Stimulated activated naive CD8-positive, alpha-beta T cell treated with anti-CD3 and anti-CD28 coated beads, Interleukin-15, Interleukin-2, amounts not matched to agents 100 ng/mL and 50 ng/mL, for 24 hours (primary cell): ENCODE measurements at regions not wholly inside any gene's neighbourhood (a gene's known extent, or its start where the extent isn't known, plus 50 kb on each side); places are given as distances from the start of the nearest gene placed in this dataset.

Experiments used
- H3K27ac Mint-ChIP-seq: one replicate; pipeline ENCODE4 v1.8.0; 2021; ENCODE audit warnings: mild to moderate bottlenecking, mixed read lengths
- H3K27me3 Mint-ChIP-seq: one replicate; pipeline ENCODE4 v1.8.0; 2021; ENCODE audit warnings: mixed read lengths
- H3K36me3 Mint-ChIP-seq: one replicate; pipeline ENCODE4 v1.8.0; 2021; ENCODE audit warnings: low read depth, mixed read lengths
- H3K4me1 Mint-ChIP-seq: one replicate; pipeline ENCODE4 v1.8.0; 2021; ENCODE audit warnings: low read depth, mixed read lengths
- H3K4me3 Mint-ChIP-seq: one replicate; pipeline ENCODE4 v1.8.0; 2021; ENCODE audit warnings: mild to moderate bottlenecking, mixed read lengths
- H3K9me3 Mint-ChIP-seq: one replicate; pipeline ENCODE4 v1.8.0; 2021; ENCODE audit warnings: mixed read lengths

DNA sequence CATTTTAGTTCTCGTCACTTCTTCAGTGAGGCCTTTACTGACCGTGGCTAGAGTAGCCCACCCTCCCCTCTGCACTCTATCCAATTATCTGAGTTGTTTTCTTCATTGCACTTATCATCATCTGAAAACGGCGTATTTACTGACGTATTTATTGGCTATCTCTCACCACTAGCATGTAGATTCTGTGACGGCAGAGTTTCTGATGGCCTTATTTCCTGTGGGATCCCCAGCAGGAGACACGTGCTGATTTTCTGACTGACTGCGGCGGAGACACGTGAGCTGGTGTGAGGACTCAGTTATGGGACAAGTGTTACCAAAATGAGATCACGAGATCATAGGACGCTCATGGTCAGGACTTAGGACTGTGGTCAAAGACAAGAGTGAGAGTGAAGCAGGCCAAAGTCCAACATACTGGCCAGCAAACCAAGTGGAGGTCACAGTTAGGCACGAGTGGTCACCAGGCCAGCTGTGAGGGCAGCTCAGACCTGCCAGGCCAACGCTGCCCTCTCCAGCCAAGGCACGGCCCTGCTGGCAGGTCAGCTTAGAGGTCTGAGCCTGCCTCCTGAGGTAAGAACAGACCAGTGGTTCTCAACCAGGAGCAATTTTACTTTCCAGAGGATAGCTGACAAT, 50.6 kb upstream of the BNIP2 start:
- H3K4me1 Mint-ChIP-seq: no peaks in the 10 kb centered on the region
- H3K36me3 Mint-ChIP-seq: no peaks in the 10 kb centered on the region
- H3K9me3 Mint-ChIP-seq: peaks cover 5% of the 10 kb centered on the region
- no peak overlapping the region for H3K27ac Mint-ChIP-seq
- H3K27me3 Mint-ChIP-seq: peaks cover 5% of the 10 kb centered on the region
- no peak overlapping the region for H3K4me3 Mint-ChIP-seq
